Neural progenitor cell (in vitro differentiated cells): ENCODE measurements at regions not wholly inside any gene's neighbourhood (a gene's known extent, or its start where the extent isn't known, plus 50 kb on each side); places are given as distances from the start of the nearest gene placed in this dataset.
"Not testable (repeated sequence)": the region's sequence is repeated elsewhere in the genome, so short reads cannot be mapped to it uniquely, and the experiment has no call there.

Experiments
- DNase-seq: peaks from one replicate; pipeline ENCODE4 v3.0.0-alpha.2; 2016; ENCODE audit warnings: low spot score
- H2AFZ ChIP-seq: fragments of 200-600 bp; sonication (generic); replicated peaks from 2 replicates; pipeline ENCODE4 v1.6.1; 2016; ENCODE audit warnings: antibody characterized with exemption
- H3F3A ChIP-seq: fragments of 200-600 bp; sonication (generic); 2 replicates; pipeline ENCODE4 v1.6.1; 2016; ENCODE audit warnings: antibody characterized with exemption, low read depth
- H3K27ac ChIP-seq: fragments of 200-600 bp; sonication (generic); 2 replicates; pipeline ENCODE4 v1.5.1; 2016; ENCODE audit warnings: mild to moderate bottlenecking
- H3K27me3 ChIP-seq: fragments of 200-600 bp; sonication (generic); 2 replicates; pipeline ENCODE4 v1.6.1; 2016; ENCODE audit warnings: mild to moderate bottlenecking, moderate library complexity
- H3K36me3 ChIP-seq: fragments of 200-600 bp; sonication (generic); 2 replicates; pipeline ENCODE4 v1.5.1; 2016
- H3K4me1 ChIP-seq: fragments of 200-600 bp; sonication (generic); 2 replicates; pipeline ENCODE4 v1.6.1; 2016; ENCODE audit warnings: mixed run types
- H3K4me2 ChIP-seq: fragments of 200-600 bp; sonication (generic); 2 replicates; pipeline ENCODE4 v1.6.1; 2016
- H3K4me3 ChIP-seq: fragments of 200-600 bp; sonication (generic); 2 replicates; pipeline ENCODE4 v1.5.1; 2016
- H3K79me2 ChIP-seq: fragments of 200-600 bp; sonication (generic); 2 replicates; pipeline ENCODE4 v1.6.1; 2016; ENCODE audit warnings: low read depth
- H3K9ac ChIP-seq: fragments of 200-600 bp; sonication (generic); 2 replicates; pipeline ENCODE4 v1.6.1; 2016
- H3K9me3 ChIP-seq: fragments of 200-600 bp; sonication (generic); 2 replicates; pipeline ENCODE4 v1.5.1; 2016; ENCODE audit warnings: low read depth
- H4K20me1 ChIP-seq: fragments of 200-600 bp; sonication (generic); 2 replicates; pipeline ENCODE4 v1.6.1; 2016; ENCODE audit warnings: low read depth
- H3K27ac Mint-ChIP-seq: 3 replicates; pipeline ENCODE4 v1.8.0; 2021; ENCODE audit warnings: mixed read lengths
- H3K27me3 Mint-ChIP-seq: 2 replicates; pipeline ENCODE4 v1.8.0; 2022; ENCODE audit warnings: low read depth, mild to moderate bottlenecking, inconsistent platforms, moderate library complexity, mixed read lengths; ENCODE audit not compliant: insufficient read depth
- H3K36me3 Mint-ChIP-seq: 3 replicates; pipeline ENCODE4 v1.8.0; 2021; ENCODE audit warnings: mixed read lengths
- H3K4me1 Mint-ChIP-seq: 3 replicates; pipeline ENCODE4 v1.8.0; 2021; ENCODE audit warnings: mixed read lengths
- H3K4me3 Mint-ChIP-seq: 3 replicates; pipeline ENCODE4 v1.8.0; 2021; ENCODE audit warnings: mild to moderate bottlenecking, moderate library complexity, mixed read lengths
- H3K9me3 Mint-ChIP-seq: 3 replicates; pipeline ENCODE4 v1.8.0; 2020; ENCODE audit warnings: mixed read lengths
- EZH2 ChIP-seq: fragments of 200-600 bp; sonication (generic); IDR thresholded peaks from 2 replicates; pipeline ENCODE4 v1.6.1; 2017; ENCODE audit warnings: antibody characterized with exemption, mild to moderate bottlenecking, moderate library complexity
- EZH2phosphoT487 ChIP-seq: fragments of 200-600 bp; sonication (generic); IDR thresholded peaks from 2 replicates; pipeline ENCODE4 v1.6.1; 2017; ENCODE audit warnings: antibody characterized with exemption
- TF ChIP-seq, protein P1 (sequence below): fragments of 200-600 bp; sonication (generic); IDR thresholded peaks from 2 replicates; pipeline ENCODE4 v1.5.1; 2017; ENCODE audit warnings: antibody characterized with exemption, mild to moderate bottlenecking

DNA sequence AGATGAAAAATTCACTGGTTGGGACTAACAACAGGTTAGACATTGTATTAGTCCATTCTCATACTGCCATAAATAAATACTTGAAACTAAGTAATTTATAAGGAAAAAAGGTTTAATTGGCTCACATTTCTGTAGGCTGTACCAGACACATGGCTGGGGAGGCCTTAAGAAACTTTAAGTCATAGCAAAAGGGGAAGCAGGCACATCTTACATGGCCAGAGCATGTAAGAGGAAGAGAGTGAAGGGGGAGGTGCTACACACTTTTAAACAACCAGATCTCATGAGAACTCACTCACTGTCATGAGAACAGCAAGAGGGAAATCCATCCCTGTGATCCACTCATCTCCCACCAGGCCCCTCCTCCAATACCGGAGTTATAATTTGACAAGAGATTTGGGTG, 125.9 kb downstream of the SUCLA2 start:
- H3K79me2 ChIP-seq = no peaks in the 10 kb centered on the region
- Mint-ChIP-seq H3K27me3 (peaks cover 3% of the 10 kb centered on the region), H3K4me1 (peaks cover 2% of the 10 kb centered on the region), H3K36me3 (peaks cover 3% of the 10 kb centered on the region), H3K27ac (no peak overlapping the region), H3K9me3 (peaks cover 16% of the 10 kb centered on the region), H3K4me3 (no peak overlapping the region)
- H3K4me1 ChIP-seq = no peaks in the 10 kb centered on the region
- H4K20me1 ChIP-seq = no peaks in the 10 kb centered on the region
- DNase-seq = no peak
- TF ChIP-seq EZH2phosphoT487 = no peak
- TF ChIP-seq EZH2 = no peak
- TF ChIP-seq, protein P1, sequence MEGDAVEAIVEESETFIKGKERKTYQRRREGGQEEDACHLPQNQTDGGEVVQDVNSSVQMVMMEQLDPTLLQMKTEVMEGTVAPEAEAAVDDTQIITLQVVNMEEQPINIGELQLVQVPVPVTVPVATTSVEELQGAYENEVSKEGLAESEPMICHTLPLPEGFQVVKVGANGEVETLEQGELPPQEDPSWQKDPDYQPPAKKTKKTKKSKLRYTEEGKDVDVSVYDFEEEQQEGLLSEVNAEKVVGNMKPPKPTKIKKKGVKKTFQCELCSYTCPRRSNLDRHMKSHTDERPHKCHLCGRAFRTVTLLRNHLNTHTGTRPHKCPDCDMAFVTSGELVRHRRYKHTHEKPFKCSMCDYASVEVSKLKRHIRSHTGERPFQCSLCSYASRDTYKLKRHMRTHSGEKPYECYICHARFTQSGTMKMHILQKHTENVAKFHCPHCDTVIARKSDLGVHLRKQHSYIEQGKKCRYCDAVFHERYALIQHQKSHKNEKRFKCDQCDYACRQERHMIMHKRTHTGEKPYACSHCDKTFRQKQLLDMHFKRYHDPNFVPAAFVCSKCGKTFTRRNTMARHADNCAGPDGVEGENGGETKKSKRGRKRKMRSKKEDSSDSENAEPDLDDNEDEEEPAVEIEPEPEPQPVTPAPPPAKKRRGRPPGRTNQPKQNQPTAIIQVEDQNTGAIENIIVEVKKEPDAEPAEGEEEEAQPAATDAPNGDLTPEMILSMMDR = no peak
- H2AFZ ChIP-seq = no peak overlapping the region
- no peak overlapping the region for H3K9ac ChIP-seq
- no peaks in the 10 kb centered on the region for H3K27me3 ChIP-seq
- H3K36me3 ChIP-seq = no peaks in the 10 kb centered on the region
- H3F3A ChIP-seq = no peaks in the 10 kb centered on the region
- no peak overlapping the region for H3K4me2 ChIP-seq
- no peak overlapping the region for H3K27ac ChIP-seq
- H3K4me3 ChIP-seq = no peak overlapping the region
- peaks cover 11% of the 10 kb centered on the region for H3K9me3 ChIP-seq

DNA sequence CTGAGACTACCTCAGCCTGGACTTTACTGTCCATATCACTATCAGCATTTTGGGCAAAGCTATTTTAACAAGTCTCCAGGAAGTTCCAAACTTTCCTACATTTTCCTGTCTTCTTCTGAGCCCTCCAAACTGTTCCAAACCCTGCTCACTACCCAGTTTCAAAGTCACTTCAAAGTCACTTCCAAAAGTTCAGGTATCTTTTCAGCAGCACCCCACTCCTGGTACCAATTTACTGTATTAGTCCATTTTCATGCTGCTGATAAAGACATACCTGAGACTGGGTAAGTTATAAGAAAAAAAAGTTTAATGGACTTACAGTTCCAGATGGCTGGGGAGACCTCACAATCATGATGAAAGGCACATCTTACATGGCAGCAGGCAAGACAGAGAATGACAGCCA, 127.1 kb downstream of the SUCLA2 start:
- H3K4me2 ChIP-seq, H3K27me3 ChIP-seq, H3K27ac Mint-ChIP-seq, H3K27ac ChIP-seq, H3K9ac ChIP-seq, H3K27me3 Mint-ChIP-seq, H3K4me1 ChIP-seq, DNase-seq, H4K20me1 ChIP-seq, H3K4me1 Mint-ChIP-seq, H3K79me2 ChIP-seq, H3K4me3 Mint-ChIP-seq, H3K36me3 ChIP-seq, H3F3A ChIP-seq, H2AFZ ChIP-seq, H3K36me3 Mint-ChIP-seq, H3K4me3 ChIP-seq: not testable (repeated sequence)
- H3K9me3 Mint-ChIP-seq = peaks cover 16% of the 10 kb centered on the region
- H3K9me3 ChIP-seq = peaks cover 11% of the 10 kb centered on the region

DNA sequence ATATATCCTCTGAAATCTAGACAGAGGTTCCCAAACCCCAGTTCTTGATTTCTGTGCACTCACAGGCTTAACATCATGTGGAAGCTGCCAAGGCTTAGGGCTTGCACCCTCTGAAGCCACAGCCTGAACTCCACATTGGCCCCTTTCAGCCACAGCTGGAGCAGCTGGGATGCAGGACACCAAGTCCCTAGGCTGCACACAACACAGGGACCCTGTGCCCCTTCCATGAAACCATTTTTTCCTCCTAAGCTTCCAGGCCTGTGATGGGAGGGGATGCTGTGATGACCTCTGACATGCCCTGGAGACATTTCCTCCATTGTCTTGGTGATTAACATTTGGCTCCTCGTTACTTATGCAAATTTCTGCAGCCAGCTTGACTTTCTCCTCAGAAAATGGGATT, 127.8 kb downstream of the SUCLA2 start:
- not testable (repeated sequence) for H3K36me3 ChIP-seq, H3K27me3 ChIP-seq, H3K4me1 ChIP-seq, H3F3A ChIP-seq, H2AFZ ChIP-seq, H3K27ac ChIP-seq, DNase-seq, H3K4me3 Mint-ChIP-seq, H4K20me1 ChIP-seq, H3K79me2 ChIP-seq, H3K4me1 Mint-ChIP-seq, H3K27ac Mint-ChIP-seq, H3K36me3 Mint-ChIP-seq, H3K27me3 Mint-ChIP-seq, H3K4me3 ChIP-seq, H3K4me2 ChIP-seq, H3K9ac ChIP-seq
- peaks cover 16% of the 10 kb centered on the region for H3K9me3 Mint-ChIP-seq
- peaks cover 11% of the 10 kb centered on the region for H3K9me3 ChIP-seq

DNA sequence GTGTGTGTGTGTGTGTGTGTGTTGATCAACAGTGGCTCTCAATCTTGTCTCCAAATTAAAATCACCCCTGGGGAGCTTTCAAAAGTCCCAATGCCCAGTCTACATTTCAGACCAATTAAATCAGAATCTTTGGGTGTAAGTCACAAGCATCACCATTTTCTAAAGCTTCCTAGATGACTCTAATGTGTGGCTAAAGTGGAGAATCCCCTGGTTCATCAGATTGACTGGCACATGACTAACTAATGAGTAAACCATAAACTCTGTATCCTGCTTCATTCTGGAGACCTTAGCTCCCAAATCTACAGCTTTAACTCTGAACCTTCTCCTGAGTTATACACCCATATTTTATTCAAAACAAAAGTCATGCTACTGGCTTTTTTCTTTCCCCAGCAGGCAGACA, 131.3 kb downstream of the SUCLA2 start:
- Histone ChIP-seq H3K79me2 (no peaks in the 10 kb centered on the region), H3F3A (no peaks in the 10 kb centered on the region), H3K36me3 (no peaks in the 10 kb centered on the region), H3K4me1 (no peaks in the 10 kb centered on the region), H3K4me2 (no peak overlapping the region), H3K9me3 (peaks cover 11% of the 10 kb centered on the region), H3K27me3 (no peaks in the 10 kb centered on the region), H2AFZ (no peak overlapping the region), H3K4me3 (no peak overlapping the region), H3K9ac (no peak overlapping the region), H4K20me1 (no peaks in the 10 kb centered on the region), H3K27ac (no peak overlapping the region)
- Mint-ChIP-seq H3K27ac (no peak overlapping the region), H3K4me1 (peaks cover 2% of the 10 kb centered on the region), H3K9me3 (peaks cover 16% of the 10 kb centered on the region), H3K4me3 (no peak overlapping the region), H3K36me3 (peaks cover 3% of the 10 kb centered on the region), H3K27me3 (peaks cover 3% of the 10 kb centered on the region)
- TF ChIP-seq, protein P1 = no peak
- TF ChIP-seq EZH2phosphoT487 = no peak
- no peak for TF ChIP-seq EZH2
- no peak for DNase-seq
